HEK293T (cell line): ENCODE measurements at regions not wholly inside any gene's neighbourhood (a gene's known extent, or its start where the extent isn't known, plus 50 kb on each side); places are given as distances from the start of the nearest gene placed in this dataset.

Source experiments
- CTCF ChIA-PET: fragments of 350-600 bp; formaldehyde crosslinking; extraction: SDS; loops from one replicate; lab custom pipeline; 2021; ENCODE audit warnings: antibody characterized with exemption, inconsistent platforms; lab: Yijun Ruan, JAX
- POLR2A ChIA-PET: fragments of 350-600 bp; formaldehyde crosslinking; extraction: SDS; loops from one replicate; lab custom pipeline; 2020; ENCODE audit warnings: antibody characterized with exemption, inconsistent platforms; lab: Yijun Ruan, JAX
- DNase-seq: peaks from one replicate; pipeline ENCODE4 v3.0.0; 2012; ENCODE audit warnings: mixed read lengths; ENCODE audit errors: extremely low spot score
- ARNT ChIP-seq: fragments of 450-650 bp; IDR thresholded peaks from 2 replicates; pipeline ENCODE4 v1.6.1; 2017; ENCODE audit warnings: mild to moderate bottlenecking
- BHLHE40 ChIP-seq: fragments of 450-650 bp; IDR thresholded peaks from 2 replicates; pipeline ENCODE4 v1.6.1; 2016; ENCODE audit warnings: mild to moderate bottlenecking, moderate library complexity, borderline replicate concordance
- CTBP1 ChIP-seq: fragments of 450-650 bp; IDR thresholded peaks from 2 replicates; pipeline ENCODE4 v1.6.1; 2016; ENCODE audit warnings: borderline replicate concordance
- ELF4 ChIP-seq: fragments of 450-650 bp; IDR thresholded peaks from 2 replicates; pipeline ENCODE4 v1.6.1; 2017; ENCODE audit warnings: antibody characterized with exemption
- FOXA1 ChIP-seq: fragments of 450-650 bp; IDR thresholded peaks from 2 replicates; pipeline ENCODE4 v1.6.1; 2016; ENCODE audit warnings: mild to moderate bottlenecking
- FOXK2 ChIP-seq: fragments of 450-650 bp; IDR thresholded peaks from 2 replicates; pipeline ENCODE4 v1.6.1; 2016; ENCODE audit warnings: mild to moderate bottlenecking
- FOXM1 ChIP-seq: fragments of 450-650 bp; IDR thresholded peaks from 2 replicates; pipeline ENCODE4 v1.6.1; 2017; ENCODE audit warnings: mild to moderate bottlenecking, borderline replicate concordance
- HDGF ChIP-seq: fragments of 450-650 bp; IDR thresholded peaks from 2 replicates; pipeline ENCODE4 v1.6.1; 2017; ENCODE audit warnings: antibody characterized with exemption, borderline replicate concordance
- L3MBTL2 ChIP-seq: fragments of 450-650 bp; conservative IDR thresholded peaks from 2 replicates; pipeline ENCODE4 v1.6.1; 2016; ENCODE audit warnings: mild to moderate bottlenecking
- LEF1 ChIP-seq: fragments of 450-650 bp; IDR thresholded peaks from 2 replicates; pipeline ENCODE4 v1.6.1; 2017; ENCODE audit warnings: mild to moderate bottlenecking, borderline replicate concordance
- NFRKB ChIP-seq: fragments of 450-650 bp; IDR thresholded peaks from 2 replicates; pipeline ENCODE4 v1.6.1; 2016; ENCODE audit warnings: mild to moderate bottlenecking, moderate library complexity
- PKNOX1 ChIP-seq: fragments of 450-650 bp; IDR thresholded peaks from 2 replicates; pipeline ENCODE4 v1.6.1; 2016
- SP1 ChIP-seq: fragments of 450-650 bp; IDR thresholded peaks from 2 replicates; pipeline ENCODE4 v1.6.1; 2017
- SUZ12 ChIP-seq: fragments of 450-650 bp; IDR thresholded peaks from 2 replicates; pipeline ENCODE4 v1.6.1; 2016; ENCODE audit warnings: mild to moderate bottlenecking
- TARDBP ChIP-seq: fragments of 450-650 bp; IDR thresholded peaks from 2 replicates; pipeline ENCODE4 v1.6.1; 2016
- ZNF384 ChIP-seq: fragments of 450-650 bp; IDR thresholded peaks from 2 replicates; pipeline ENCODE4 v1.6.1; 2016

DNA sequence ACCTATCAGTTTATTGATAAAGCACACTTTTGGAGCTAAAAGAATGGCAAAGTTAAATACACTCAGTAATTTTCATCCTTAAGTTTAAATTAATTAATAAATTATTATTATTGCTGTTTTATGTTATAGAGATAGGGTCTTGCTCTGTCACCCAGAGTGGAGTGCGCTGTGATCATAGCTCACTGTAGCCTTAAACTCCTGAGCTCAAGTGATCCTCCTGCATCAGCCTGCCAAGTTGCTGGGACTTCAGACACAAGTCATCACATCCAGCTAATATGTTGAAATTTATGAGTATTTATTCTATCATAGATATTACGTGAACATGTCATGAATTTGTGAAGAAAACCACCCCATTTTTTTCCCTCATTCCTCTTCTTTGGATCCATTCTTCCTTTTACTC, 64.2 kb downstream of the GJA1 start:
- no peak for TF ChIP-seq FOXM1
- TF ChIP-seq HDGF = no peak
- TF ChIP-seq BHLHE40 = no peak
- TF ChIP-seq FOXK2 = no peak
- TF ChIP-seq NFRKB = no peak
- no peak for TF ChIP-seq SP1
- TF ChIP-seq SUZ12 = no peak
- TF ChIP-seq L3MBTL2 = no peak
- TF ChIP-seq LEF1 = no peak
- no peak for TF ChIP-seq ELF4
- TF ChIP-seq TARDBP = no peak
- no peak for TF ChIP-seq PKNOX1
- no peak for TF ChIP-seq ZNF384
- DNase-seq = no peak
- POLR2A ChIA-PET = interaction anchor here (1.0 kb wide), 1 partner anchor 62 kb away, joined by 3 read pairs; no protein-coding TSS in a partner anchor
- CTCF ChIA-PET = no interaction called here

DNA sequence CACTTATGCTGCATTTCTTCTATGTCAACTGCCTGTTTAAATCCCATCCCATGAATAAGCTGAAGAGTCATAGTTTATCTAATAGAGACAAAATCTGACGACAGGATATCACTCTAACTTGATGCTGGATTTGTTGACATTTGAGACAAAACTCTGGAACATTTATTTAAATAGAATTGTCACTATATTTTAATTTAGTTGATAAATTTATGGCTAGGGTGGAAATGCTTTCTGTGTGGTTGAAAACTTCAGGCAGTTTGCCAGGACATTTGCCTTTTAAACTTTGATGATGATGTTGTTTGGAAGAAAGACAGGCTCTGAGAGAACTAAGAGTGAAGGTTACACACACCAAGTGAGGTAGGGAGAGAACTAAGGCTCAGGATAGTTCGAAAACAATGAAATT, 68.1 kb downstream of the GJA1 start:
- ChIA-PET CTCF (no interaction called here), POLR2A (no interaction called here)
- no peak for DNase-seq
- TF ChIP-seq PKNOX1 = no peak
- TF ChIP-seq BHLHE40 = no peak
- TF ChIP-seq CTBP1 = no peak
- no peak for TF ChIP-seq FOXK2
- no peak for TF ChIP-seq LEF1

DNA sequence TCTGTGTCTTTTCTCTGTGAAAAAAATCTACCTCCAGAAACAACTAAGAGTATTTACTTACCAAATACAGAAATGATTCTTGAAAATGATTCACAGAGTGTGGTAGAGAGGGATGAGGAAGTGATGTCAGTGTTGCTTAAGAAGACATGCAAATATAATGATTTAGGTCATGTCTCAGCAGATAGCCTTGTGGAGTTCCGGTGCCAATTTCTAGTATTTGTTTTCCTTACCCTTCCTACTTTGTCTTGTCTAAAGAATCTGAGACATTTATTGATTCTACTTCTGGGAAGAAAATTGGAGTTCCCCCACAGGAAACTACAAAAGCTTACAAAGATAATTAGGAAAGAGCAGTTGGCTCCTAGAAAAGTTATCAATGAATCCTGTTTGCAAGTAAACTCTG, 68.8 kb downstream of the GJA1 start:
- POLR2A ChIA-PET = no interaction called here
- TF ChIP-seq SP1 (no peak), FOXA1 (no peak), ZNF384 (no peak), FOXK2 (no peak), ELF4 (no peak), PKNOX1 (no peak), CTBP1 (no peak), ARNT (no peak), LEF1 (no peak), L3MBTL2 (no peak), SUZ12 (no peak), TARDBP (no peak), HDGF (no peak), BHLHE40 (no peak), NFRKB (no peak), FOXM1 (no peak)
- DNase-seq = no peak
- CTCF ChIA-PET = interaction anchor here (0.6 kb wide), 1 partner anchor 345 kb away, joined by 3 read pairs; no protein-coding TSS in a partner anchor

- no peak for TF ChIP-seq ELF4
- TF ChIP-seq TARDBP = no peak
- TF ChIP-seq SP1 = no peak
- no peak for TF ChIP-seq PKNOX1
- DNase-seq = no peak
- ChIA-PET POLR2A (no interaction called here), CTCF (no interaction called here)
These were observed 69.8 kb downstream of the GJA1 start for GRCh38 chr6:121505284-121505683.

GRCh38 chr6:121506761-121507754, 71.6 kb downstream of the GJA1 start:
- ChIA-PET POLR2A (no interaction called here), CTCF (no interaction called here)
- no peak for DNase-seq
- TF ChIP-seq FOXK2 (no peak), ARNT (no peak), LEF1 (no peak), SP1 (no peak), PKNOX1 (no peak), NFRKB (no peak), FOXM1 (no peak), L3MBTL2 (no peak), ZNF384 (no peak), ELF4 (no peak), BHLHE40 (no peak)
